Activated T-cell treated with anti-CD3 and anti-CD28 coated beads, Interleukin-2, amount 50 U/mL, for 1 hour (primary cell): ENCODE measurements at regions not wholly inside any gene's neighbourhood (a gene's known extent, or its start where the extent isn't known, plus 50 kb on each side); places are given as distances from the start of the nearest gene placed in this dataset.

Experiments used
- DNase-seq: peaks from one replicate; pipeline ENCODE4 v3.0.0-alpha.2; 2020

- peak; percentile 29 for DNase-seq
Observed at GRCh38 chr16:66315210-66315825, 51.2 kb upstream of the CDH5 start.

- no peak for DNase-seq
Observed at GRCh38 chr16:66311306-66311705, 55.2 kb upstream of the CDH5 start.

- no peak for DNase-seq
Observed at GRCh38 chr16:66309215-66309807, 57.2 kb upstream of the CDH5 start.

GRCh38 chr16:66308096-66308495, 58.4 kb upstream of the CDH5 start:
- DNase-seq, result no peak

- no peak for DNase-seq
Observed at GRCh38 chr16:66306366-66307150, 59.9 kb upstream of the CDH5 start.

- DNase-seq, result no peak
Observed at GRCh38 chr16:66304961-66305360, 61.5 kb upstream of the CDH5 start.

- no peak for DNase-seq
Observed at GRCh38 chr16:66304151-66304550, 62.3 kb upstream of the CDH5 start.

GRCh38 chr16:66300501-66300900, 66.0 kb upstream of the CDH5 start:
- no peak for DNase-seq

- DNase-seq, result no peak
Observed at GRCh38 chr16:66300037-66300436, 66.5 kb upstream of the CDH5 start.

GRCh38 chr16:66299349-66299748, 67.1 kb upstream of the CDH5 start:
- DNase-seq, result no peak

GRCh38 chr16:66298571-66299120, 67.8 kb upstream of the CDH5 start:
- no peak for DNase-seq

GRCh38 chr16:66298006-66298405, 68.5 kb upstream of the CDH5 start:
- no peak for DNase-seq

GRCh38 chr16:66296591-66296990, 69.9 kb upstream of the CDH5 start:
- DNase-seq, result no peak

- no peak for DNase-seq
Observed at GRCh38 chr16:66295761-66296546, 70.5 kb upstream of the CDH5 start.

- no peak for DNase-seq
Observed at GRCh38 chr16:66295213-66295612, 71.3 kb upstream of the CDH5 start.

- no peak for DNase-seq
Observed at GRCh38 chr16:66294507-66294906, 72.0 kb upstream of the CDH5 start.

- DNase-seq, result no peak
Observed at GRCh38 chr16:66293932-66294331, 72.6 kb upstream of the CDH5 start.

- no peak for DNase-seq
Observed at GRCh38 chr16:66293207-66293735, 73.2 kb upstream of the CDH5 start.

GRCh38 chr16:66292241-66292935, 74.1 kb upstream of the CDH5 start:
- no peak for DNase-seq

- DNase-seq, result no peak
Observed at GRCh38 chr16:66291833-66292232, 74.7 kb upstream of the CDH5 start.

- no peak for DNase-seq
Observed at GRCh38 chr16:66290431-66290830, 76.1 kb upstream of the CDH5 start.

GRCh38 chr16:66289986-66290385, 76.5 kb upstream of the CDH5 start:
- DNase-seq, result no peak
